Kidney epithelial cell (primary cell): ENCODE measurements at regions not wholly inside any gene's neighbourhood (a gene's known extent, or its start where the extent isn't known, plus 50 kb on each side); places are given as distances from the start of the nearest gene placed in this dataset.

Source experiments
- DNase-seq: peaks from one replicate; pipeline ENCODE4 v3.0.0-alpha.2; 2010; ENCODE audit warnings: low read depth
- H3K27me3 ChIP-seq: 2 replicates; pipeline ENCODE4 v1.6.0; 2011; ENCODE audit warnings: low read length; ENCODE audit not compliant: control insufficient read depth, insufficient read depth
- H3K36me3 ChIP-seq: 2 replicates; pipeline ENCODE4 v1.5.1; 2011; ENCODE audit warnings: low read length; ENCODE audit not compliant: control insufficient read depth, insufficient read depth
- H3K4me3 ChIP-seq: 2 replicates; pipeline ENCODE4 v1.5.1; 2011; ENCODE audit warnings: low read depth, mild to moderate bottlenecking, control low read depth, low read length
- TF ChIP-seq, protein P1 (sequence below): IDR thresholded peaks from 2 replicates; pipeline ENCODE4 v1.5.1; 2011; ENCODE audit warnings: mild to moderate bottlenecking, moderate library complexity, low read length, control low read depth, inconsistent platforms; ENCODE audit not compliant: insufficient read depth, poor library complexity, severe bottlenecking

DNA sequence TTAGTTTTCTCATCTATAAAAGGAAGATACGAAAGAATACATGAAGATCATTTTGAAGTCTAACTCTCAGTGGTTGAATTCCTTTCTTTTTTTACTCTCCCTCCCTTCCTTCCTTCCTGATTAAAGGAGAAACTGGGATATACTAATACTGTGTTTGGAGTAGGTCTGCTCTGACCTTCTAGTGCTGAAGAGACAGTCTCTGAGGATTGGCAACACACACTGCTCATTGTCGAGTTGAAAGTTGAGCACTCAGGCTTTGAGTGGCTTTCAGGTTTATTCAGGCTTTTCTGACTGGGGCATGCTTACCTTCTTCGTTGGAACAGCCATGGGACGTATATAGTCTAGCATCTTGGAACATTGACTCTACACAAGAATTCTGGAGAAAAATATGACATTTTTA lies 86.9 kb upstream of the RPS23 start:
- no peaks in the 10 kb centered on the region for H3K36me3 ChIP-seq
- no peaks in the 10 kb centered on the region for H3K27me3 ChIP-seq
- DNase-seq: no peak

GRCh38 chr5:82364497-82364896 lies 86.3 kb upstream of the RPS23 start:
- no peak overlapping the region for H3K4me3 ChIP-seq
- TF ChIP-seq, protein P1, sequence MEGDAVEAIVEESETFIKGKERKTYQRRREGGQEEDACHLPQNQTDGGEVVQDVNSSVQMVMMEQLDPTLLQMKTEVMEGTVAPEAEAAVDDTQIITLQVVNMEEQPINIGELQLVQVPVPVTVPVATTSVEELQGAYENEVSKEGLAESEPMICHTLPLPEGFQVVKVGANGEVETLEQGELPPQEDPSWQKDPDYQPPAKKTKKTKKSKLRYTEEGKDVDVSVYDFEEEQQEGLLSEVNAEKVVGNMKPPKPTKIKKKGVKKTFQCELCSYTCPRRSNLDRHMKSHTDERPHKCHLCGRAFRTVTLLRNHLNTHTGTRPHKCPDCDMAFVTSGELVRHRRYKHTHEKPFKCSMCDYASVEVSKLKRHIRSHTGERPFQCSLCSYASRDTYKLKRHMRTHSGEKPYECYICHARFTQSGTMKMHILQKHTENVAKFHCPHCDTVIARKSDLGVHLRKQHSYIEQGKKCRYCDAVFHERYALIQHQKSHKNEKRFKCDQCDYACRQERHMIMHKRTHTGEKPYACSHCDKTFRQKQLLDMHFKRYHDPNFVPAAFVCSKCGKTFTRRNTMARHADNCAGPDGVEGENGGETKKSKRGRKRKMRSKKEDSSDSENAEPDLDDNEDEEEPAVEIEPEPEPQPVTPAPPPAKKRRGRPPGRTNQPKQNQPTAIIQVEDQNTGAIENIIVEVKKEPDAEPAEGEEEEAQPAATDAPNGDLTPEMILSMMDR: peak; percentile 48
- no peaks in the 10 kb centered on the region for H3K27me3 ChIP-seq
- H3K36me3 ChIP-seq: no peaks in the 10 kb centered on the region
- no peak for DNase-seq

More for the DNA sequence above, 86.9 kb upstream of the RPS23 start:
- no peak overlapping the region for H3K4me3 ChIP-seq
- TF ChIP-seq, protein P1: no peak

DNA sequence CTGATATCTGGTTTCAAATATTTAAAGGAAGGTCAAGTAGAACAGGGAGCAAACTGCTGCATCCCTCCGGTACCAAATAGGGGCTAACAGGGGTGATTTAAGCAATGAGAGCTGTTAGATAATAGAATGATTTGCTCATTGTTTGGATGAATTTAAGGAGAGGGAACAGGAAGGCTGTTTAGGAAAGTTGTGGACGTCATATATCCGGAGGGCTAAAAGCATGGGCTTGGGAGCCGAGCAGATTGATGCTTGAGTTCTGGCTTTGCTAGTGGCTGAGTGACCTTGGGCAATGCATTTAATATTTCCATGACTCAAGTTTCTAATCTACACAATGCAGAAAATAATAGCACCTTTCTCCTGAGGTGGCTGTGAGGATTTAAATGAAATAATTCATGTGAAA lies 85.4 kb upstream of the RPS23 start:
- TF ChIP-seq, protein P1: no peak
- Histone ChIP-seq H3K27me3 (no peaks in the 10 kb centered on the region), H3K36me3 (no peaks in the 10 kb centered on the region), H3K4me3 (no peak overlapping the region)
- DNase-seq: no peak

- no peaks in the 10 kb centered on the region for H3K27me3 ChIP-seq
- no peak for DNase-seq
- H3K4me3 ChIP-seq: no peak overlapping the region
- TF ChIP-seq, protein P1: no peak
- H3K36me3 ChIP-seq: no peaks in the 10 kb centered on the region
Observed at GRCh38 chr5:82362636-82363035, 84.5 kb upstream of the RPS23 start.

DNA sequence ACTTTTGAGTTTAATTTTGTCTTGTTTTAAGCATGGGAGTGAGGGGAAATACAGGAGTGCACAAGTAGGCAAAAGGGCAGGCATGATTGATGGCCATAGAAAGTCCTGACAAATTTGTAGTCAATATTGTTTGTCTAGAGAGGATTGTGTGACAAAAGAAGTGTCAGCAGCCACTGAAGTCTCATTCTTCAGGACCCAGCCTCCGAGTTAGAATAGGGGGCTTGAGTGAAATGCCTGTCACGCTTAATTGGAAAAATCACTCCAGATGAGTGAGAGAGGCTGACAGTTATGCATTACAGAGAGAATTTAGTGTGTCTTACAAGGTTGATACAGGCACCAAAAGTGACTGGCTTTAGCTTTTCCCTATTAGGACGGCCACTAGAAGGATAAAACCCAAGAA lies 81.9 kb upstream of the RPS23 start:
- Histone ChIP-seq H3K27me3 (no peaks in the 10 kb centered on the region), H3K4me3 (no peak overlapping the region), H3K36me3 (no peaks in the 10 kb centered on the region)
- TF ChIP-seq, protein P1: no peak
- no peak for DNase-seq

DNA sequence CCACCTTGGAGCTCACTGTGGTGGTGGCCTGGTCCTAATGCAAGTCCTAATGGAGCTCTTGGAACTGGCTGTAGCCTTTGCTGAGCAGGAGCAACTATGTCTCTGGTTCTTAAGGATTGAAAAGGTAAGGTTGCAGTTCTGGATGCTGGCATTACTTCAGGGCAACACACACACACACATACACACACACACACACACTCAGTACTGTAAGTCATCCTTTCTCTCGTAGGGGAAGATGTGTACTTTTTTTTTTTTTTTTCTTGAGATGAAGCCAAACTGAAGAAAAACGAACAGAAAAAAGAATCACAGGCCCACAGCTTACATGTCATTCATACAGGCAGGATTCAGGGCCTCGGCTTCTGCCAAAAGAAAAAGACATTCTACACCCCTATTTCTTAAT lies 81.1 kb upstream of the RPS23 start:
- Histone ChIP-seq H3K36me3 (no peaks in the 10 kb centered on the region), H3K4me3 (no peak overlapping the region), H3K27me3 (no peaks in the 10 kb centered on the region)
- TF ChIP-seq, protein P1: no peak
- no peak for DNase-seq
